WTC11 (cell line): ENCODE measurements at regions not wholly inside any gene's neighbourhood (a gene's known extent, or its start where the extent isn't known, plus 50 kb on each side); places are given as distances from the start of the nearest gene placed in this dataset.

Experiments
- ATAC-seq: fragments of 200-7000 bp; cut with Tn5 transposase; 2 replicates; pipeline ENCODE4 v1.10.0; 2021; ENCODE audit warnings: mild to moderate bottlenecking, moderate library complexity
- CTCF ChIA-PET: fragments of 300-600 bp; sonication (Branson Sonifier 250); formaldehyde crosslinking; loops from one replicate; lab custom pipeline; 2021; ENCODE audit warnings: antibody characterized with exemption; lab: Charles Lee
- POLR2A ChIA-PET: fragments of 350-600 bp; sonication (Branson Sonifier 250); formaldehyde crosslinking; loops from one replicate; lab custom pipeline; 2021; ENCODE audit warnings: antibody characterized with exemption; lab: Charles Lee
- DNase-seq: peaks from one replicate; pipeline ENCODE4 v3.0.0; 2021; ENCODE audit warnings: low spot score
- H3K27ac Mint-ChIP-seq: 2 replicates; pipeline ENCODE4 v1.8.0; 2021; ENCODE audit warnings: mixed read lengths
- H3K27me3 Mint-ChIP-seq: 2 replicates; pipeline ENCODE4 v1.8.0; 2021; ENCODE audit warnings: low read depth, mild to moderate bottlenecking, moderate library complexity, mixed read lengths
- H3K36me3 Mint-ChIP-seq: 2 replicates; pipeline ENCODE4 v1.8.0; 2021; ENCODE audit warnings: mixed read lengths
- H3K4me1 Mint-ChIP-seq: 2 replicates; pipeline ENCODE4 v1.8.0; 2022; ENCODE audit warnings: mixed read lengths
- H3K4me3 Mint-ChIP-seq: 2 replicates; pipeline ENCODE4 v1.8.0; 2021; ENCODE audit warnings: mild to moderate bottlenecking, moderate library complexity, mixed read lengths
- H3K9me3 Mint-ChIP-seq: 2 replicates; pipeline ENCODE4 v1.8.0; 2021; ENCODE audit warnings: mixed read lengths
- CTCF ChIP-seq: fragments of 200-600 bp; IDR thresholded peaks from 2 replicates; pipeline ENCODE4 v1.8.0; 2022; ENCODE audit warnings: antibody characterized with exemption
- ERG ChIP-seq: fragments of 250-450 bp; sonication (Bioruptor Pico); IDR thresholded peaks from 2 replicates; pipeline ENCODE4 v1.8.0; 2021; ENCODE audit warnings: mild to moderate bottlenecking
- ESRRA ChIP-seq: sonication (generic); formaldehyde crosslinking; IDR thresholded peaks from 2 replicates; pipeline ENCODE4 v1.8.1; 2022; ENCODE audit warnings: mild to moderate bottlenecking, missing genetic modification reagents, borderline replicate concordance
- FOXK1 ChIP-seq: sonication (generic); formaldehyde crosslinking; IDR thresholded peaks from 2 replicates; pipeline ENCODE4 v1.8.0; 2022; ENCODE audit warnings: mild to moderate bottlenecking, moderate library complexity, missing genetic modification reagents
- GTF2I ChIP-seq: fragments of 250-450 bp; sonication (Bioruptor Pico); conservative IDR thresholded peaks from 2 replicates; pipeline ENCODE4 v1.4.0; 2021; ENCODE audit warnings: mild to moderate bottlenecking
- HMGA2 ChIP-seq: fragments of 250-450 bp; sonication (Bioruptor Pico); IDR thresholded peaks from 2 replicates; pipeline ENCODE4 v1.4.0; 2021; ENCODE audit warnings: mild to moderate bottlenecking, moderate library complexity
- MLX ChIP-seq: sonication (generic); formaldehyde crosslinking; IDR thresholded peaks from 2 replicates; pipeline ENCODE4 v1.8.1; 2023; ENCODE audit warnings: mild to moderate bottlenecking, missing genetic modification reagents, moderate library complexity
- NR1H2 ChIP-seq: sonication (generic); formaldehyde crosslinking; IDR thresholded peaks from 2 replicates; pipeline ENCODE4 v1.9.0; 2021; ENCODE audit warnings: mild to moderate bottlenecking, moderate library complexity, missing genetic modification reagents
- PRDM15 ChIP-seq: sonication (generic); formaldehyde crosslinking; IDR thresholded peaks from 2 replicates; pipeline ENCODE4 v1.8.0; 2022; ENCODE audit warnings: missing genetic modification reagents
- TEAD4 ChIP-seq: sonication (generic); formaldehyde crosslinking; IDR thresholded peaks from 2 replicates; pipeline ENCODE4 v1.8.0; 2022; ENCODE audit warnings: mild to moderate bottlenecking, missing genetic modification reagents
- TP53 ChIP-seq: sonication (generic); formaldehyde crosslinking; IDR thresholded peaks from 2 replicates; pipeline ENCODE4 v1.8.1; 2023; ENCODE audit warnings: mild to moderate bottlenecking, missing genetic modification reagents
- USF1 ChIP-seq: sonication (generic); formaldehyde crosslinking; IDR thresholded peaks from 2 replicates; pipeline ENCODE4 v1.8.0; 2022; ENCODE audit warnings: mild to moderate bottlenecking, missing genetic modification reagents
- ZBTB43 ChIP-seq: sonication (generic); formaldehyde crosslinking; IDR thresholded peaks from 2 replicates; pipeline ENCODE4 v1.8.1; 2023; ENCODE audit warnings: mild to moderate bottlenecking, missing genetic modification reagents
- ZNF138 ChIP-seq: sonication (generic); formaldehyde crosslinking; conservative IDR thresholded peaks from 2 replicates; pipeline ENCODE4 v1.8.1; 2022; ENCODE audit warnings: mild to moderate bottlenecking, moderate library complexity, missing genetic modification reagents
- ZNF232 ChIP-seq: sonication (generic); formaldehyde crosslinking; IDR thresholded peaks from 2 replicates; pipeline ENCODE4 v1.8.0; 2022; ENCODE audit warnings: mild to moderate bottlenecking, missing genetic modification reagents

GRCh38 chr6:113464536-113464935 lies 392.6 kb upstream of the MARCKS start:
- ATAC-seq (no peak), DNase-seq (no peak)
- no peaks in the 10 kb centered on the region for H3K4me1 Mint-ChIP-seq
- no peak overlapping the region for H3K27ac Mint-ChIP-seq
- peaks cover 7% of the 10 kb centered on the region for H3K9me3 Mint-ChIP-seq
- CTCF ChIA-PET: no interaction called here
- H3K4me3 Mint-ChIP-seq: no peak overlapping the region
- POLR2A ChIA-PET: no interaction called here
- no peaks in the 10 kb centered on the region for H3K27me3 Mint-ChIP-seq
- TF ChIP-seq GTF2I (CRISPR knock-in tag) (no peak), ZNF138 (CRISPR knock-in tag) (no peak), ERG (no peak), NR1H2 (CRISPR knock-in tag) (no peak), MLX (CRISPR knock-in tag) (no peak)
- H3K36me3 Mint-ChIP-seq: no peaks in the 10 kb centered on the region

GRCh38 chr6:113464960-113465359 lies 392.2 kb upstream of the MARCKS start:
- DNase-seq (no peak), ATAC-seq (no peak)
- Mint-ChIP-seq H3K27me3 (no peaks in the 10 kb centered on the region), H3K36me3 (no peaks in the 10 kb centered on the region), H3K9me3 (peaks cover 7% of the 10 kb centered on the region), H3K4me3 (no peak overlapping the region), H3K27ac (no peak overlapping the region), H3K4me1 (no peaks in the 10 kb centered on the region)
- TF ChIP-seq ZBTB43 (CRISPR knock-in tag): no peak
- no peak for TF ChIP-seq USF1
- TF ChIP-seq ESRRA: no peak
- no peak for TF ChIP-seq ZNF232
- TF ChIP-seq PRDM15 (CRISPR knock-in tag): no peak
- TF ChIP-seq FOXK1 (CRISPR knock-in tag): no peak
- no peak for TF ChIP-seq HMGA2 (CRISPR knock-in tag)
- CTCF ChIA-PET: no interaction called here
- POLR2A ChIA-PET: no interaction called here

- DNase-seq (no peak), ATAC-seq (no peak)
- ChIA-PET CTCF (interaction anchor here (1.1 kb wide), 2 partner anchors 392 to 589 kb away, joined by 3 read pairs; no protein-coding TSS in a partner anchor), POLR2A (no interaction called here)
- H3K36me3 Mint-ChIP-seq: no peaks in the 10 kb centered on the region
- no peaks in the 10 kb centered on the region for H3K4me1 Mint-ChIP-seq
- no peak overlapping the region for H3K4me3 Mint-ChIP-seq
- TF ChIP-seq CTCF (no peak), TP53 (CRISPR knock-in tag) (no peak), TEAD4 (CRISPR knock-in tag) (no peak), GTF2I (CRISPR knock-in tag) (no peak)
- no peak overlapping the region for H3K27ac Mint-ChIP-seq
- peaks cover 7% of the 10 kb centered on the region for H3K9me3 Mint-ChIP-seq
- no peaks in the 10 kb centered on the region for H3K27me3 Mint-ChIP-seq
Measured at GRCh38 chr6:113466526-113466925, 390.6 kb upstream of the MARCKS start.
